Fibroblast of lung (primary cell): ENCODE measurements at regions not wholly inside any gene's neighbourhood (a gene's known extent, or its start where the extent isn't known, plus 50 kb on each side); places are given as distances from the start of the nearest gene placed in this dataset.

Experiments
- DNase-seq, 2 donors: peaks; one replicate each; pipeline versions ENCODE4 v3.0.0 to v3.0.0-alpha.2; 2010; ENCODE audit warnings: low read depth in 2 of 2
- H2AFZ ChIP-seq: 2 replicates; pipeline ENCODE4 v1.5.1; 2012; ENCODE audit warnings: low read length, control low read depth, inconsistent platforms
- H3K27ac ChIP-seq: 2 replicates; pipeline ENCODE4 v1.5.1; 2011; ENCODE audit warnings: low read length, control low read depth; ENCODE audit not compliant: insufficient read depth
- H3K27me3 ChIP-seq: 2 replicates; pipeline ENCODE4 v1.5.1; 2011; ENCODE audit warnings: mild to moderate bottlenecking, low read length; ENCODE audit not compliant: control insufficient read depth, insufficient read depth
- H3K36me3 ChIP-seq: 2 replicates; pipeline ENCODE4 v1.5.1; 2011; ENCODE audit warnings: low read length; ENCODE audit not compliant: control insufficient read depth, insufficient read depth
- H3K4me1 ChIP-seq: 2 replicates; pipeline ENCODE4 v1.5.1; 2011; ENCODE audit warnings: low read length; ENCODE audit not compliant: control insufficient read depth, insufficient read depth; ENCODE audit errors: extremely low read depth
- H3K4me2 ChIP-seq: 2 replicates; pipeline ENCODE4 v1.5.1; 2011; ENCODE audit warnings: low read length, control low read depth; ENCODE audit not compliant: insufficient read depth; ENCODE audit errors: extremely low read depth
- H3K4me3 ChIP-seq, 4 experiments: fragments of 200-600 bp in 1 of 4; sonication (generic) in 1 of 4; replicated peaks in 1 of 4; 2 replicates each; pipeline ENCODE4 v1.5.1; 2011 to 2016; ENCODE audit warnings: low read length in 4 of 4, low read depth in 3 of 4, mild to moderate bottlenecking in 3 of 4, control low read depth in 2 of 4, inconsistent platforms in 1 of 4, mixed read lengths in 1 of 4; ENCODE audit not compliant: insufficient read depth in 1 of 4; ENCODE audit errors: control extremely low read depth in 1 of 4
- H3K79me2 ChIP-seq: 2 replicates; pipeline ENCODE4 v1.5.1; 2012; ENCODE audit warnings: mild to moderate bottlenecking, low read length, inconsistent platforms; ENCODE audit not compliant: control insufficient read depth, insufficient read depth
- H3K9ac ChIP-seq: 2 replicates; pipeline ENCODE4 v1.5.1; 2011; ENCODE audit warnings: mild to moderate bottlenecking, low read length, control low read depth; ENCODE audit not compliant: insufficient read depth
- H3K9me3 ChIP-seq: 2 replicates; pipeline ENCODE4 v1.5.1; 2012; ENCODE audit warnings: low read depth, low read length; ENCODE audit not compliant: control insufficient read depth, insufficient read depth
- H4K20me1 ChIP-seq: 2 replicates; pipeline ENCODE4 v1.5.1; 2011; ENCODE audit warnings: low read length; ENCODE audit not compliant: control insufficient read depth, insufficient read depth; ENCODE audit errors: extremely low read depth
- EZH2 ChIP-seq: IDR thresholded peaks from 2 replicates; pipeline ENCODE4 v1.5.1; 2012; ENCODE audit warnings: low read length, control low read depth, mild to moderate bottlenecking; ENCODE audit errors: missing control alignments
- TF ChIP-seq, protein P1 (sequence below), 2 donors: IDR thresholded peaks in 1 of 2; conservative IDR thresholded peaks in 1 of 2; 1 replicate in 1 of 2; 2 replicates in 1 of 2; pipeline ENCODE4 v1.5.1; 2011 to 2012; ENCODE audit warnings: low read length in 2 of 2, control low read depth in 1 of 2, inconsistent platforms in 1 of 2, low read depth in 1 of 2, mild to moderate bottlenecking in 1 of 2

DNA sequence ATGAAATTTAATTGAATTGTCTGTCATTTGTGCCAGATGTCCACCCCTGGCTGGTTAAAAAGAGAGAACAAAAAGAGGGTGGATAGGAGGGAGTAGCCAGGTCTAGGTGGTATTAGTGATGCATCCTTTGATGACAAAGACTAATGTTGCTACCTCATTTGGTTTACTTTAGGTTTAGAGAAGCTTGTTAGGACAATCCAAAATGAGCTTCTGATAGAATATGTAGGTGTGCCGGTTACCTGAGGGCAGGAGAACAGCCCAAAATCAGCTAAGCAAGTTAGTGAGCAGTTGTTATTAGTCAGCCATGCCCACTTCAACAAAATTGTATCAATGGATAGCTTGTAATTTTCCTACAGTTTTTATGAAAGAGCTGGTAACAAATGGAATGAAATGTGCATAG, 61.4 kb upstream of the PTGS2 start:
- no peak for DNase-seq
- H4K20me1 ChIP-seq = no peaks in the 10 kb centered on the region

DNA sequence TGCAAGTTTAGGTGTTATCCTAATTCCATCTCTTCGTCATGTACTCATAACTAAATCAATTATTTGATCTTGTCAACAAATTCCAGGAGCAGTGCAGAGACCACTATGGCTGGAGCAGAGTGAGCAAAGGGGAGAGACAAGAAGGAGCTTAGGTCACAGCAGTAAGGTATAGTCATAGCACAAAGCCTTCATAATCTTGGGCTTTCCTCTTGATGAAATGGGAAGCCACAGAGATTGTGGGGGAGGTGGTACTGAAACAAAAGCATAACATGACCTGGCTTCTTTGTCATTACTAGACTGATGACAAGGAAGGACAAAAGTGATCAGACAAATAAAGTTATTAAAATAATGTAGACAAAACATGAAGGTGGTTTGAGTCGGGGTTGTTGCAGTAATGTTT, 60.1 kb upstream of the PTGS2 start:
- DNase-seq = no peak
- no peaks in the 10 kb centered on the region for H4K20me1 ChIP-seq
- H3K9ac ChIP-seq = no peak overlapping the region
- no peaks in the 10 kb centered on the region for H3K27me3 ChIP-seq
- H3K36me3 ChIP-seq = no peaks in the 10 kb centered on the region
- TF ChIP-seq, protein P1, sequence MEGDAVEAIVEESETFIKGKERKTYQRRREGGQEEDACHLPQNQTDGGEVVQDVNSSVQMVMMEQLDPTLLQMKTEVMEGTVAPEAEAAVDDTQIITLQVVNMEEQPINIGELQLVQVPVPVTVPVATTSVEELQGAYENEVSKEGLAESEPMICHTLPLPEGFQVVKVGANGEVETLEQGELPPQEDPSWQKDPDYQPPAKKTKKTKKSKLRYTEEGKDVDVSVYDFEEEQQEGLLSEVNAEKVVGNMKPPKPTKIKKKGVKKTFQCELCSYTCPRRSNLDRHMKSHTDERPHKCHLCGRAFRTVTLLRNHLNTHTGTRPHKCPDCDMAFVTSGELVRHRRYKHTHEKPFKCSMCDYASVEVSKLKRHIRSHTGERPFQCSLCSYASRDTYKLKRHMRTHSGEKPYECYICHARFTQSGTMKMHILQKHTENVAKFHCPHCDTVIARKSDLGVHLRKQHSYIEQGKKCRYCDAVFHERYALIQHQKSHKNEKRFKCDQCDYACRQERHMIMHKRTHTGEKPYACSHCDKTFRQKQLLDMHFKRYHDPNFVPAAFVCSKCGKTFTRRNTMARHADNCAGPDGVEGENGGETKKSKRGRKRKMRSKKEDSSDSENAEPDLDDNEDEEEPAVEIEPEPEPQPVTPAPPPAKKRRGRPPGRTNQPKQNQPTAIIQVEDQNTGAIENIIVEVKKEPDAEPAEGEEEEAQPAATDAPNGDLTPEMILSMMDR (conservative IDR thresholded peaks at IDR 0.05 in 1 of 2, IDR thresholded peaks at IDR 0.05 in 1 of 2; ENCODE audit: low read depth in 1 of 2, low read length in 2 of 2) = no peak
- H3K4me2 ChIP-seq = no peak overlapping the region
- no peaks in the 10 kb centered on the region for H3K79me2 ChIP-seq
- H3K4me1 ChIP-seq = no peaks in the 10 kb centered on the region
- H3K4me3 ChIP-seq = no peak overlapping the region
- no peaks in the 10 kb centered on the region for H3K9me3 ChIP-seq
- no peak overlapping the region for H3K27ac ChIP-seq
- no peak overlapping the region for H2AFZ ChIP-seq

More for the DNA sequence above, 61.4 kb upstream of the PTGS2 start:
- Histone ChIP-seq H2AFZ (no peak overlapping the region), H3K27ac (no peak overlapping the region), H3K9ac (no peak overlapping the region), H3K4me3 (no peak overlapping the region), H3K79me2 (no peaks in the 10 kb centered on the region), H3K9me3 (no peaks in the 10 kb centered on the region), H3K4me1 (no peaks in the 10 kb centered on the region), H3K27me3 (no peaks in the 10 kb centered on the region), H3K4me2 (no peak overlapping the region), H3K36me3 (no peaks in the 10 kb centered on the region)
- TF ChIP-seq, protein P1 (conservative IDR thresholded peaks at IDR 0.05 in 1 of 2, IDR thresholded peaks at IDR 0.05 in 1 of 2; ENCODE audit: low read depth in 1 of 2, low read length in 2 of 2) = no peak
- no peak for TF ChIP-seq EZH2

DNA sequence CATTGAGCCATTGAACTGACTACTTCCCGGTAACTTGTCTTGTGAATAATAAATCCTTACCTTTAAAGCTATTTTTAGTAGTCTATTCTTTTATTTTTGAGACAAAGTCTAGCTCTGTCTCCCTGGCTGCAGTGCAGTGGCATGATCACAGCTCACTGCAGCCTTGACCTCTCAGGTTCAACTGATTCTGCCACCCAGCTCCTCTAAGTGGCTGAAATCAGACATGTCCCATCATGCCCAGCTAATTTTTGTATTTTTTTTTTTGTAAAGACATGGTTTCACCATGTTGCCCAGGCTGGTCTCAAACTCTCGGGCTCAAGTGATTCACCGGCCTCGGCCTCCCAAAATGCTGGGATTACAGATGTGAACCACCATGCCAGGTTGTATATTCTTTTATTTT, 59.3 kb upstream of the PTGS2 start:
- no peak overlapping the region for H3K4me2 ChIP-seq

More for the DNA sequence above, 59.3 kb upstream of the PTGS2 start:
- Histone ChIP-seq H3K4me3 (no peak overlapping the region), H3K9me3 (no peaks in the 10 kb centered on the region), H2AFZ (no peak overlapping the region), H3K79me2 (no peaks in the 10 kb centered on the region), H3K9ac (no peak overlapping the region), H4K20me1 (no peaks in the 10 kb centered on the region), H3K4me1 (no peaks in the 10 kb centered on the region), H3K27ac (no peak overlapping the region), H3K36me3 (no peaks in the 10 kb centered on the region), H3K27me3 (no peaks in the 10 kb centered on the region)
- DNase-seq = no peak
- TF ChIP-seq, protein P1 (conservative IDR thresholded peaks at IDR 0.05 in 1 of 2, IDR thresholded peaks at IDR 0.05 in 1 of 2; ENCODE audit: low read depth in 1 of 2, low read length in 2 of 2) = no peak
- TF ChIP-seq EZH2 = no peak
